GM21528 (cell line): ENCODE measurements at regions not wholly inside any gene's neighbourhood (a gene's known extent, or its start where the extent isn't known, plus 50 kb on each side); places are given as distances from the start of the nearest gene placed in this dataset.

Experiments
- ATAC-seq: cut with Tn5 transposase; IDR thresholded peaks from one replicate; pipeline ENCODE4 v1.9.1; 2021; ENCODE audit warnings: mild to moderate bottlenecking, moderate library complexity; ENCODE audit not compliant: unreplicated experiment, low FRiP score

DNA sequence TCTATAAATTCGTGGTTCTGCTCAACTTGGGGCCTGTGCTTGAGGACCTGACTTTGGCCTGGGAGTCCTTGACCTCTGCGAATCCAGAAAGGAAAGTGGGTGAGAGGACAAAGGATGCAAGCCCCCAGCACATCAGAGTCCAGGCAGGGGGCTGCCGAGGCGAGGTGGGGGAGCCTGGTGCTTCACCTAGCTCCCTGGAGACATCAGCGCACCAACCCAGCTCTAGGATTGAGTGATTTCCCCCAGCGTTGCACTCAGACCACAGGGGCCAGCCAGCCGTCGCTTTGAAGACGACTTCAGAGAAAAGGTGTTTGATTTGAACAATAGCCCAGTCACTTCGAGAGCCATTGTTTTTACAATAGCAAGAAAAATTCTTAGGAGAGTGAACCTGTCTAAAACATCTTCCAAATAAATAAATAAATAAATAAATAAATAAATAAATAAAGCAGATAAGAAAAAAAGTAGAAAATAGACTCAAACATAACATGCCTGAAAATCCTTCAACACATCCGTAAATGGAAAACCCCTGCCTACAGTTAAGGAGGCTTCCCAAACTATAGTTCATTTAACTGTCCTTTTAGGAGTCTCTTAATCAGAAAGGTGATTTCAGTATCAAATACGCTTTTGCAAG lies 180.9 kb downstream of the RBFOX3 start:
- ATAC-seq = no peak

- no peak for ATAC-seq
These were observed 181.9 kb downstream of the RBFOX3 start for GRCh38 chr17:79428988-79429387.

- ATAC-seq = no peak
These were observed 183.0 kb downstream of the RBFOX3 start for GRCh38 chr17:79427621-79428539.

- ATAC-seq = no peak
These were observed 185.2 kb downstream of the RBFOX3 start for GRCh38 chr17:79425686-79426085.

DNA sequence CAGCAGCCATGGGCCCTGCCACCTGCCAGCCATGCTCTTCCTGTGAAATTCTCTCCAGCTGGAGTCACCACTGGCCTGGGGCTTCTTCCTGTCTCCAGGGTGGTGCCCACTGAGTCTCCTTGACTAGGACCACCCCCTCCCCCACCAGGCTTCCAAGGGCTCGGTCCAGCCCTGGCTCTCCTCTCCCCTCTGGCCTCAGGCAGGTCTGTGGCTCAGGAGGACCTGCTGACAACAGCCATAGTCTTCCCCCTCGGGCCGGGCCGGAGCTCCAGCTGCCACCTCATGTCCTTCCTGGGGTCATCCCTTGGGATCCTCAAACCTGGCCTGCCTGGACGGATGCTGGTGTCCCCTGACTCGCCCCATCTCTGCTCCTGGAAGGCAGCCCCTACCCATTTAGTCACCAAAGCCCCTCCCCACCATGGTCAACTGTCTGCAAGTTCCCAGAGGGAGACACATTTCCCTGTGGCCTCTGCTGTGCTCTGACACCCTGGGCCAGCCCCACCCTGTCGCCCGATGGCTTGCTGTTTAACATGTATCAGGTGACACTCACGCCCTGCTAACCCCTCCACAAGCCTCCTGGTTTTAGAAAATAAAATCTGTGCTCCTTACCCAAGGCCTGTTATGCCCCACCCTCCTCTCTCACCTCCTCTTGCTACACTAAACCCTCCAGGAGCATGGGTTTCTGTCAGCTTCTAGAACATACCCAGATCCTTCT lies 186.2 kb downstream of the RBFOX3 start:
- no peak for ATAC-seq

- no peak for ATAC-seq
These were observed 186.9 kb downstream of the RBFOX3 start for GRCh38 chr17:79423811-79424465.

DNA sequence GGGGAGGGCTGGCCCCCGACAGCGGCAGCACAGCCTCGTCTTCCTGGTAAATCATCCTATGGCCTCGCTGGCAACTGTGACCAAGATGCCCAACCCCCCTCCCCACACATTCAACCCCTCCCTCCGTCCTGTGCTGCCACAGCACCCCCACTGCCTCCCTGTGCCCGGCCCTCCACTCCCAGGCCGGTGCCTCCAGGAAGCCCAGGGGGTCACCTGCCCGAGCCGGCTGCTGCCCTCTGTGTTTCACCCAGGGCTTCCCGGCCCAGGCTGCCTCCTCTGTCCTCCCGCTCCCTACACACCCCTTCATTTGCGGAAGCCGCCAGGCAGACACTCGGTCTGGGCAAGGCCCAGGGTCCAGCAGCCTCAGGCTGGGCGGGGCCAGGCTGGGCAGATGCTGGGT lies 188.6 kb downstream of the RBFOX3 start:
- no peak for ATAC-seq

DNA sequence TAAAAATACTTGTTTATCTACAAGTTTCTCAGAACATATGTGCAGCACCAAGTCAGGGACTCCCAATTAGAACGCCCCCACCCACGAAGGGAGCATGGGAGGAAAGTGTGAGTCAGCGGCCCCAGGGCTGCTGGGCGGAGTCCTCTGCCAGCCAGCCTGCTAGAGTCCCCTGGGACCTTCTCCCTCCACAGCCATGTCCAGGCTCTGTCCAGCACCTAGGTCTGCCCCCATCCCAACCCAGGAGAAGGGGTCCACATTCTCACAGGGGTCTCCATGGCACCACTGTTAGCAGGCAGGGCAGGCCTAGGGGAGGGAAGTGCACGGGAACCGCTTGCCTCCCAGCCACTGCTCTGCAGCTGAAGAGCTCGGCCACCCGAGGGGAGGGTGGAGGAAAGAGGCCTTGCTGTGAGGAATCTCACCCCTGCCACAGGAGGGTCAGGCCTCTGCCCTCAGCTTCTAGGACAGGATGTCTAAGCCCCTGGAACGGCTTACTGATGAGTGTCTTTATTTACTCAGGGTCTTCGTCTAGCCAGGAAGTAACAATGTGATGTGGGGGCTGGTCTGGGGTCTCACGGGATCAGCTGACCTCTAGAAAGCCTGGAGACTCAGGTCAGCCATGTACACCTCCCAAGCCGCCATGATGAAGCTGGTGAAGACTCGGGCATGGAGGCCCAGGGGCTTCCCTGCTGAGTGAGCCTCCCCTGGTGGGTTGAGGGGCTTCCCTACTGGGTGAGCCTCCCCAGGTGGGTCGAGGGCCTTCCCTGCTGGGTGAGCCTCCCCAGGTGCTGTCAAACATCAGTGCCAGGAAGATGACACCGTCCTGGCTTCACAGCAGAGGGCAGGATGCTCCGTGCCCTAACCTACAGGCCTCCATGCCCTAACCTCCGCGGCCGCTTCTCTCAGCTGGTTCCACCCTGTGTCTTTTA lies 190.3 kb downstream of the RBFOX3 start:
- no peak for ATAC-seq

- ATAC-seq = no peak
These were observed 193.3 kb downstream of the RBFOX3 start for GRCh38 chr17:79417476-79417988.

- ATAC-seq = no peak
These were observed 194.9 kb downstream of the RBFOX3 start for GRCh38 chr17:79415909-79416308.

DNA sequence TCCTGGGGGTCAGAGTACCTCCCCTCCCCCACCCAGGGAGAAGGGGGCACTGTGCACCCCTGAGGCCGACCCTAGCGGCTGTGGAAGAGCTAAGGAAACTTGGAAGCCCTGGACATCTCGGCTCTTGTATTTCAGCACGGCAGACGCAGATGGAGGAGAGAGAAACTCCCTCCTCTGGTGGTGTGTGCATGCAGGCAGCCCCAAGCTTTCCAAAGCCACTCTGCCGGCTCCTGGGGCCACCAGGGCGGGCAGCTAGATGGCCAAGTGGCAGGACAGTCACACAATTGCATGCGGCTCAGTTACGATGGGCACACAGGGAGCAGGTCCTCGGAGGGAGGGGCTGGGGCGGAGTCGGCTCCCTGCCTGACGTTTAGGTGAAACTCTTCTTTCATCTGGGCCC lies 195.5 kb downstream of the RBFOX3 start:
- no peak for ATAC-seq

DNA sequence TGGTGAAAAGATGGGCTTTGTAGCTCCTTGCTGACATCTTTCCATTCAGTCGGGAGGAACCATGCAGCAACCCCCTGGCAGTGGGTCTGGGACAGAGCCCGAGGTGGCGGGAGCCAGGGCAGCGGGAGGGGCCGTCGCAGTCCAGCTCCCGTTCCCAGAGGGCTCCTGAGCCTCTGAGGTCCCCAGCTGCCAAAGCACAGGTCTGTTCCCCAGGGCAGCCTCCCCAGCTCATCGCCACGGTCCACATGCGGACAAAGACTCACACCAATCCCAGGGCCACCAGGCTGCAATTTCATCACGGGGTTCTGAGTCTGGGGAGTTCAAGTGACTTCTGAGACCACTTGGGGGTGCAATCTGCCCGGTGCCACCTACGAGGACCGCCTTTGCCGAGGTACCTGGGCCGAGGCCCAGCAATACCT lies 196.0 kb downstream of the RBFOX3 start:
- ATAC-seq = no peak

DNA sequence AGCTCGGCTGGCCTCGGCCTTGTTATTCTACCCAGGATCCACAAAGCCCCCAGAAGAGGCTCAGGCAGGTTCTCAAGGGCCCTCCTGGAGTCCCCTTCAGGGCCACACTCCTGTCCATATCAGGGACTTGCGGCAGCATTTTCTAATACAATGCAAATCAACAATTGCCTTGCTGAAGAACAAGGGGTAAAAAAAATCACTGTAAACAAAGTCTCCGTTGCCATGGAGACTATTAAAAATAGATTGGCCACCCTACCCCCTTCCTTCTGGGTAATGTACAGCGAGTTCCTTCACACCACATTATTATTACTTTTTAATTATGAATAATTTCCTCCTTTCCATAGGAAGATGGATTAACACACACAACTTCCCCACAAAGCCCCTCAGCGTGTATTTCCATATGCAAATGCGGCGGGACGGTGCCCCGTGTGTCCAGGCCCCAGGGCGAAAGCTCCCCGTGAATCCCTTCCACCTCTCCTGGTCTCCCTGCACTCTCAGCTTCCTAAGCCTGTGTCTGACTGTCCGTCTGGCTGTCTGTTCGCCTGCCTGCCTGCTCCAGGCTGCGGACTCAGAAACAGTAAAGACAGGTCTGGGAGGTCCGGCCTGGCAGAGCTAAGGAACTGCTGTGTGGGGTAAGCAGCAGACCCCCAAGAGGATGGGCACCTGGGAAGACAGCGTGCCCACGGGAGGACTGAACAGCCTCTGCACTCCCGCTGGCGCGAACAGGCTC lies 196.6 kb downstream of the RBFOX3 start:
- no peak for ATAC-seq

DNA sequence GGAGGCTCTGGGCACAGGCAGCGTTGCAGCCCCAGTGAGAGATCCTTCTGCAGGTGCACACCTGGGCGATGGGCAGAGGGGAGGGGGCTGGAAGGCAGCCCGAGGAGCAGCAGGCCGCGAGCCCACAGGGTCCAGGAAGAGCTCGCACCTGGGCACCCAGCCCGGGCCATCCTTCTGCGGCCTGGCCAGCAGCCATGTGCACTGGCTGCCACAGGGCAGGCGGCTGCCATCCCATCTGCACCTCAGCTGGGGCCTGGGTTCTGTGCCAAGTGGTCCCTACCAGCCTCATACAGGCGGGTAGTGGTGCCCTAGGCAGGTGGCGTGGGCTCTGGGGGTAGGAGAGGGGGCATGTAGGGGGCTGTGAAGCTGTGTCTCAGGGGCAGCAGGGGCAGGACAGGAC lies 197.2 kb downstream of the RBFOX3 start:
- ATAC-seq = no peak

DNA sequence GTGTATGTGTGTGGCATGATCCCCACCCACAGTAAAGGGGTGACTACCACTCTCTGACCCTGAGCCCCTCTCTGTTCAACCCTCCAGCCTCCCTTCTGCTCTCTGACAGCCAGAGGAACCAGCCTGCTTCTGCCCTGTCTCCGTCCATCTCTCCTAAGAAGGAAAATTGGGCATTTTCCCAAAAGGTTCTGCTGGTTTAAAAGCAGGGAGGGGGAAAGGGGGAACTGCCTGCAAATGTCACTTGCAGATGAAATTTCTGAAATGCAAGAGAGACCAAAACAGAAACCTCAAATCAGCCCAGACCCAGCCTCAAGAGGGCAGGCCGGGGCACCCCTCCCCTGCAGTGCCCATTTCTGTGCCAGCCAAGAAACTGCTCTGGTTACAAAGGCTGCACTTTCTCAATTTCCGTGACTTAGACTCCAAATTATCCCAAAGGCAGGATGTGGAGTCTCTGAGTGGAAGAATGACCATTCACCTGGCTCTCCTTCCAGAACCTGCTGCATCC lies 197.9 kb downstream of the RBFOX3 start:
- ATAC-seq = no peak

DNA sequence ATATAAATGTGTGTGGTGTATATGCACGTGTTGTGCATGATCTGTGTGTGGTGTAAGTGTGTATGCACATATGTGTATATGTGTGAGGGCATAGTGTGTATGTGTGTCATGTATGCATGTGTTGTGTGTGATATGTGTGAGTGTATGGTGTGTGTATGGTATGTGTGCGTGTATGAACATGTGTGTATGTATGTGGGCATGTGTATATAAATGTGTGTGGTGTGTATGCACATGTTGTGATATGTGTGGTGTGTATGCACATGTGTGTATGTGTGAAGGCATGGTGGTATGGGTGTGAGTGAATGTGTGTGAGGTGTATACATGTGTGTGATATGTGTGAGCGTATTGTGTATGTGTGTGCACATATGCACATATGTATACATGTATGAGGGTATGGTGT lies 198.7 kb downstream of the RBFOX3 start:
- no peak for ATAC-seq

GRCh38 chr17:79411419-79411818 lies 199.4 kb downstream of the RBFOX3 start:
- ATAC-seq = no peak

GRCh38 chr17:79410681-79411080 lies 200.2 kb downstream of the RBFOX3 start:
- no peak for ATAC-seq

DNA sequence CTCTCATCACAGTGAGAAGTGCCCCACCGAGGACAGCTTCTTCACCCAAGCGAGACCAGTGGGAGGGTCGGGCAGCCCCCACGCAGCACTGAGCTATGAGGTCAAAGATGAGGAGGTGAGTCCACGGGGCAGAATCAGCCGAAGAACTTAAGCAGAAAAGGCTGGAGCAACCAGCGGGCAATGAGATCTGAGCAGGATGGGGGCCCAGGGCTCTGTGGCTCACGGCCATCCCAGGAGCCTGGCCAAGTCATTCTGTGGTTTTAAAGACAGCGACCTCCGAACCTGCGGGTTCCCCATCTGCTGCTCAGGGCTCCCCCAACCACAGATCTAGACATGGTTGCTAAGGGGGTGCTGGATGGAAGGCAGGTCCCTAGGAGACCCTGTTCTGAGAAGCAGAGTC lies 202.6 kb downstream of the RBFOX3 start:
- no peak for ATAC-seq
